K562 (cell line): ENCODE measurements at regions not wholly inside any gene's neighbourhood (a gene's known extent, or its start where the extent isn't known, plus 50 kb on each side); places are given as distances from the start of the nearest gene placed in this dataset.

Experiments used
- ATAC-seq: fragments of 200-7000 bp; cut with Tn5 transposase; 3 replicates; pipeline ENCODE4 v1.9.1; 2020; ENCODE audit warnings: moderate library complexity
- BruUV-seq: library from RNA; stranded (reverse); fragments of 400-500 nt; replicated peaks from 2 replicates; lab custom pipeline; 2021; lab: Mats Ljungman, UMichigan
- CTCF ChIA-PET: fragments of 300-600 bp; formaldehyde crosslinking; extraction: SDS; loops from one replicate; lab custom pipeline; 2021; ENCODE audit warnings: low intra/inter-chr PET ratio; lab: Yijun Ruan, JAX
- POLR2A ChIA-PET: fragments of 300-600, 350-650 bp; sonication (Branson Sonifier 250); formaldehyde crosslinking; extraction: SDS; loops from one replicate; lab custom pipeline; 2021; ENCODE audit warnings: antibody characterized with exemption, inconsistent platforms; lab: Yijun Ruan, JAX
- DNase-seq, 4 experiments: peaks; one replicate each; pipeline versions ENCODE4 v3.0.0 to v3.0.0-alpha.2; 2011 to 2018; ENCODE audit warnings: low spot score in 3 of 4, mixed read lengths in 3 of 4; ENCODE audit errors: extremely low read depth in 1 of 4
- FAIRE-seq: peaks from 2 replicates; lab custom pipeline; 2011; peaks lifted over from hg19 to GRCh38; lab: Jason Lieb, UNC
- H2AFZ ChIP-seq: 2 replicates; pipeline ENCODE4 v1.6.0; 2011; ENCODE audit warnings: low read depth, low read length, control low read depth, inconsistent platforms
- H3K27ac ChIP-seq: fragments of 200-600 bp; 3 replicates; pipeline ENCODE4 v1.8.0; 2011; ENCODE audit warnings: low read depth, mild to moderate bottlenecking, control low read depth, inconsistent platforms, low read length, moderate library complexity, mixed read lengths; ENCODE audit errors: extremely low read depth
- H3K27me3 ChIP-seq, 2 experiments: fragments of 300-600 bp in 1 of 2; 2 replicates in 1 of 2; 3 replicates in 1 of 2; pipeline versions ENCODE4 v1.6.0 to v1.8.0; 2011; ENCODE audit warnings: inconsistent platforms in 2 of 2, low read length in 2 of 2, mild to moderate bottlenecking in 1 of 2, mixed read lengths in 1 of 2, moderate library complexity in 1 of 2; ENCODE audit not compliant: control insufficient read depth in 2 of 2, insufficient read depth in 2 of 2
- H3K36me3 ChIP-seq: fragments of 300-600 bp; 3 replicates; pipeline ENCODE4 v1.8.0; 2011; ENCODE audit warnings: mild to moderate bottlenecking, low read length, inconsistent platforms; ENCODE audit not compliant: control insufficient read depth, insufficient read depth
- H3K4me1 ChIP-seq, 2 experiments: fragments of 200-600 bp in 1 of 2; replicated peaks in 1 of 2; 2 replicates in 1 of 2; 3 replicates in 1 of 2; pipeline versions ENCODE4 v1.5.1 to v1.8.0; 2011; ENCODE audit warnings: inconsistent platforms in 2 of 2, low read length in 2 of 2, mild to moderate bottlenecking in 1 of 2, mixed read lengths in 1 of 2, moderate library complexity in 1 of 2; ENCODE audit not compliant: control insufficient read depth in 2 of 2, insufficient read depth in 2 of 2
- H3K4me2 ChIP-seq: 2 replicates; pipeline ENCODE4 v1.6.1; 2011; ENCODE audit warnings: low read length, control low read depth, inconsistent platforms, mixed read lengths; ENCODE audit not compliant: insufficient read depth
- H3K4me3 ChIP-seq: fragments of 200-600 bp; sonication (generic), shearing (Covaris generic); 2 replicates; pipeline ENCODE4 v1.5.1; 2016; ENCODE audit warnings: control low read depth, inconsistent platforms
- H3K79me2 ChIP-seq: fragments of 200-600 bp; 3 replicates; pipeline ENCODE4 v1.8.0; 2011; ENCODE audit warnings: low read length, inconsistent platforms; ENCODE audit not compliant: control insufficient read depth, insufficient read depth
- H3K9ac ChIP-seq, 2 experiments: 2 replicates each; pipeline versions ENCODE4 v1.6.0 to v1.6.1; 2011; ENCODE audit warnings: low read depth in 2 of 2, low read length in 2 of 2, control low read depth in 1 of 2, inconsistent platforms in 1 of 2, mild to moderate bottlenecking in 1 of 2, mixed read lengths in 1 of 2; ENCODE audit not compliant: insufficient read depth in 1 of 2
- H3K9me1 ChIP-seq: one replicate; pipeline ENCODE4 v1.6.0; 2011; ENCODE audit warnings: inconsistent platforms, mild to moderate bottlenecking, low read length, moderate library complexity; ENCODE audit not compliant: control insufficient read depth, insufficient read depth
- H3K9me3 ChIP-seq: replicated peaks from 2 replicates; pipeline ENCODE4 v1.5.1; 2011; ENCODE audit warnings: low read depth, low read length, inconsistent platforms; ENCODE audit not compliant: control insufficient read depth, insufficient read depth
- H4K20me1 ChIP-seq: replicated peaks from 2 replicates; pipeline ENCODE4 v1.6.1; 2011; ENCODE audit warnings: low read length, inconsistent platforms, mixed read lengths; ENCODE audit not compliant: control insufficient read depth, insufficient read depth
- CHD4 ChIP-seq: fragments of 200-600 bp; sonication (generic); IDR thresholded peaks from 3 replicates; pipeline ENCODE4 v1.6.1; 2012; ENCODE audit warnings: low read depth, mild to moderate bottlenecking, mixed read lengths, low read length, inconsistent platforms; ENCODE audit not compliant: insufficient read depth, insufficient replicate concordance, poor library complexity, severe bottlenecking
- ETS1 ChIP-seq: conservative IDR thresholded peaks from 2 replicates; pipeline ENCODE4 v1.6.1; 2011; ENCODE audit warnings: low read depth, mild to moderate bottlenecking, low read length; ENCODE audit not compliant: control insufficient read depth
- ETV1 ChIP-seq: fragments of 450-650 bp; conservative IDR thresholded peaks from 2 replicates; pipeline ENCODE4 v1.6.1; 2016; ENCODE audit warnings: missing genetic modification characterization, control low read depth, low read depth, missing compliant biosample characterization
- MAFG ChIP-seq: fragments of 450-650 bp; conservative IDR thresholded peaks from 2 replicates; pipeline ENCODE4 v1.6.1; 2016; ENCODE audit warnings: missing genetic modification characterization, missing compliant biosample characterization
- NFATC3 ChIP-seq: fragments of 450-650 bp; IDR thresholded peaks from 2 replicates; pipeline ENCODE4 v1.6.1; 2017; ENCODE audit warnings: mild to moderate bottlenecking
- SRSF7 ChIP-seq: fragments of 200-400 bp; formaldehyde crosslinking; optimal IDR thresholded peaks from 2 replicates; pipeline ENCODE3; 2017; ENCODE audit warnings: mild to moderate bottlenecking, low read depth, low read length
- ZBTB33 ChIP-seq: sonication (generic); formaldehyde crosslinking; IDR thresholded peaks from 2 replicates; pipeline ENCODE4 v1.8.1; 2023; ENCODE audit warnings: mild to moderate bottlenecking, missing genetic modification reagents
- ZBTB43 ChIP-seq: sonication (generic); formaldehyde crosslinking; IDR thresholded peaks from 2 replicates; pipeline ENCODE4 v1.8.0; 2023; ENCODE audit warnings: mild to moderate bottlenecking, missing genetic modification reagents
- ZNF311 ChIP-seq: fragments of 250-450 bp; sonication (Bioruptor Pico); IDR thresholded peaks from 2 replicates; pipeline ENCODE4 v1.4.0; 2020; ENCODE audit warnings: mild to moderate bottlenecking, moderate library complexity
- ZNF609 ChIP-seq: sonication (generic); formaldehyde crosslinking; IDR thresholded peaks from 2 replicates; pipeline ENCODE4 v1.8.1; 2023; ENCODE audit warnings: missing genetic modification reagents, mild to moderate bottlenecking, borderline replicate concordance
- WGBS: fragments of 100-300 bp; shearing (Covaris generic); methylation state at CpG from one replicate; pipeline ENCODE4 v1.1.6; 2016; ENCODE audit warnings: low coverage, mixed read lengths; ENCODE audit not compliant: insufficient coverage; ENCODE audit errors: missing lambda C conversion rate; 5-methylcytosine and 5-hydroxymethylcytosine counted together
- in situ Hi-C: fragments of 300-500 bp; cut with MboI; formaldehyde crosslinking; loops from 4 replicates; pipeline ENCODE4 v1.15.0; 2018; ENCODE audit warnings: inconsistent platforms, mixed read lengths
- intact Hi-C: fragments of 100-400 bp; cut with micrococcal nuclease; formaldehyde crosslinking; loops from 2 replicates; pipeline ENCODE4 v1.14.2; 2022

GRCh38 chr4:154143720-154144119 is 347.9 kb downstream of the DCHS2 start (continued):
- TF ChIP-seq ZBTB43 (CRISPR knock-in tag) (no peak), ZBTB33 (CRISPR knock-in tag) (no peak)
- TF ChIP-seq, all 486 proteins: peak for 0

- in situ Hi-C loops (no loop called here), intact Hi-C loops (no loop called here)
- FAIRE-seq (no peak), DNase-seq (no peak), ATAC-seq (no peak)
- Histone ChIP-seq H3K4me2 (no peak overlapping the region), H3K4me1 (no peaks in the 10 kb centered on the region), H3K79me2 (no peaks in the 10 kb centered on the region), H2AFZ (no peak overlapping the region), H3K9ac (no peak overlapping the region), H3K9me3 (no peaks in the 10 kb centered on the region), H3K27me3 (no peaks in the 10 kb centered on the region), H4K20me1 (no peaks in the 10 kb centered on the region), H3K36me3 (no peaks in the 10 kb centered on the region), H3K9me1 (no peaks in the 10 kb centered on the region), H3K27ac (no peak overlapping the region), H3K4me3 (no peak overlapping the region)
- POLR2A ChIA-PET = no interaction called here
- no TSS peak for BruUV-seq
- whole genome bisulfite sequencing = 4% methylated on average over 2 of the region's 2 CpGs
- CTCF ChIA-PET = no interaction called here
- TF ChIP-seq ETS1 = no peak
- no peak for TF ChIP-seq NFATC3
- TF ChIP-seq MAFG (tag) = no peak
- no peak for TF ChIP-seq ZNF311 (CRISPR knock-in tag)
- no peak for TF ChIP-seq ZNF609 (CRISPR knock-in tag)
- no peak for TF ChIP-seq SRSF7
- no peak for TF ChIP-seq CHD4
- TF ChIP-seq ETV1 = no peak
Observed at GRCh38 chr4:154142664-154143063, 348.9 kb downstream of the DCHS2 start.
